GM18868 (cell line): ENCODE measurements at regions not wholly inside any gene's neighbourhood (a gene's known extent, or its start where the extent isn't known, plus 50 kb on each side); places are given as distances from the start of the nearest gene placed in this dataset.
A peak's percentile ranks its signal among the peaks of the same experiment; 100 is the strongest.

Source experiments
- ATAC-seq: cut with Tn5 transposase; IDR thresholded peaks from one replicate; pipeline ENCODE4 v1.9.1; 2021; ENCODE audit warnings: mild to moderate bottlenecking, moderate library complexity; ENCODE audit not compliant: unreplicated experiment

DNA sequence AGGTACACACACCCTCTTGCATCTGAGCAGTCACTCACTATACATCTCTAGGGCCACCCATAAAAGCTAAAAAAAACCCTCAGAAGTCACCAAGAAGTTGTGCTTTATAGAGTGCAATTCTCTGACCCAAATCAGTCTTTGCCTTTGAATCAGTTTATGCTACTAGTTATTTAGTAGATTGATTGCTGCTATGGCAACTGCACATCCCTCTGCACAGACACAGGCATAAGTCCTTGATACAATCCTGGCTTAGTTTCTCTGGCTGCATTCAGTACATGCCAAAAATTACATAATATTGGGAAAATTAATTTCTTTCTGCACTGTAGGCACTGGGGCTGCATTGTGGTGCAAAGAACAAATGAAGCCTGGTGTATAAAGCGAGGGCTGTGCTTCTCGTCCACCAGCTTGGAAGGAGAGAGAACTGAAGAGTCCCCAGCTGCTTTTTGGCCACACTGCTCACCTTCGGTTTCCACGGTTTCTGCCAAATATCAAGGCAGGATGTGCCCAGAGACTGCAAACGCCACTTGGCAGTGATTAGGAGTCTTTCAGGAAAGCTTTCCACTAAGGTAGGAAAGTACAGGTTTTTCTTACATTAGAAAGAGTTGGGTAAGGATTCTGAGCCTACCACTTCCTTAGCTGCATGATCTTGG is 258.4 kb downstream of the ELAVL2 start:
- no peak for ATAC-seq

DNA sequence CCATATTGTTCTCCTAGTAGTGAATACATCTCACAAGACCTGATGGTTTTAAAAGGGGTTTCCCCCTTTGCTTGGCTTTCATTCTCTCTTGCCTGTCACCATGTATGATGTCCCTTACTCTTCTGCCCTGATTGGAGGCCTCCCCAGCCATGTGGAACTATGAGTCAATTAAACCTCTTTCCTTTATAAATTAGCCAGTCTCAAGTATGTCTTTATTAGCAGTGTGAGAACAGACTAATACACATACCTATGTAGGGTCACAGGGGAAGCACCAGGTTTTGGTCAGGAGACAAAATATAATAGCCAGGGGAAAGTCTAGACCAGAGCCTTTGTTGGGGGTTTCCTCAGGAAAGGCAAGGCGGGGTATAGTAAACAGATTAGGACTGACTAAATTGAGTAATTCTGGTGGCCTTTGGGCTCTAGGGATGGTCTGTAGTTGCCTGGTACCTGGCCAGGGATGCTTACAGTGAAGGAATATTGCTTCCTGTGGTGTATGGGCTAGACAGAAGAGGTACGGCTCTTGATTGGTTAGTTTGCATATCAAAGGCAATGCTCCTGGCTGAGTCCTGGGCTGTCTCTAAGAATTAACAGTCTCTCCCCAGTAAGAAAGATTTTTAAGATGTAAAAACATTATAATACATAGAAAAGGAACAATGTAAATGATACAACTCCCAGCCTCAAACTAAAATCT is 254.5 kb downstream of the ELAVL2 start:
- peak; percentile 84 for ATAC-seq

DNA sequence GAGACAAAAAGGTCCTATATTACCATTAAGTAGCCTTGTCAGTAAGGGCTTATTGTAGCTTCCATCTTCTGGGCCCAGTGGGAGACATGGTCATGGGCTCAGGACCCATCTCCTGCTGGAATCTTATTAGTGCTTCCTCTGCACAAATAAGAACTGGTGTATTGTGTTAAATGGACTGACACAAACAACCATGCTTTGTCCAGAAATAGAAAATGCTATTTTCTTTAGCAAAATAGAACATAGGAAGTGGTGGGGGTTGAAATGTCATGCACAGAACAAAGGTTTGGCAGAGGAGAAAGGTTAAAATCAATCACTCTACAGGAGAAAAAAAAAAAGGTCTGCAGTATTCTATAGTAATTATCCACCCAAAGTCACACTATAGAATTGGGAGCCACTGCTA is 252.2 kb downstream of the ELAVL2 start:
- ATAC-seq: no peak

DNA sequence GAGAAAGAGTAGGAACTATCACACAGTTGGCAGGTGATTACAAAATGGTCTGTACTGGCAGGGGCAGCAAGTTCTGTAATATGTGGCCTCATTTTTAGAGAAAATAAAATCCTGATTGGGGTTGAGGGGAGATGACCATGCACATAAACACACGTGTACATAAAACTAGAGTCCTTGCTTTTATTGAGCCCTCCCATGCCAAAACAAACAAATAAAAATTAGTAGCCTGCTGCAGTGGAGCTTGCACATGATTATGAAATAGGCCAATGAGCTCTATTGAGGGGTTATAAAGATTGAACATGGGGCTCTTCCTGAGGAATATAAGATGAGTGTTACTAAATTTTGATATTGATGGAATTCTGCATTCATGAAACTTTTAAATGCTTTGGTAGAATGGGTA is 248.4 kb downstream of the ELAVL2 start:
- no peak for ATAC-seq

DNA sequence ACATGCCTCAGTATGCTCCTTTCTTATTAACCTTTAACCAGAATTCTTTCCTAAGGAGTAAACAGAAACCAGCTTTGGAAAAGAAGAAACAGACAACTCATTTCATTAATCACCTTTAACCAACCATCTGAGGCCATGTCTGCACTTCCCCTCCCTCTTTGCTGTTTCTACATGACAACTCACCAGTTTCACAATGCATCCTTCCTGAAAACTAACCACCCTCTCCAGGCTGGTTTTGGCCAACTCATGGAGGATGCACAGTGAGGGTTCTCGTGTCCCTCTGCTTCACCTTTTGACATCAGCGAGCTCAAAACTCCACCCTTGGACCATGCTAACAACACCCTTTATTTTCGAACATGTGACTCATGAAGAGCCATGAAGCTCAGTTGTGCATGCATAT is 244.1 kb downstream of the ELAVL2 start:
- ATAC-seq: no peak

DNA sequence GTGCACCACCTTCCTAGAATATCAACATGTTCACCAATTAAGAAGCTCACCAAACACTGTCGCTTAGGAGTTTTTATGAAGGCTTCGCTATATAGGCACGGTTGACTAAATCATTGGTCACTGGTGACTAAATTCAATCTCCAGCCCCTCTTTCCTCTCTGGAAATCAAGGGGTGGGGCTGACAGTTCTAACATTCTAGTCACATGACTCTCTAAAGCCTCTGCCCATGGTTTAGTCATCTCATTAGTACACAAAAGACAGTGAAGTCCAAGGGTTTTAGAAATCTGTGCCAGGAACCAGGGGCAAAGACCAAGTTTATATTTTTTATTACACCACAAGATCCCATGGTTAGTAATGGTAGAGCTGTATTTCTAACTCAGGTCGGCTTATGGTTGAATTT is 243.2 kb downstream of the ELAVL2 start:
- no peak for ATAC-seq

DNA sequence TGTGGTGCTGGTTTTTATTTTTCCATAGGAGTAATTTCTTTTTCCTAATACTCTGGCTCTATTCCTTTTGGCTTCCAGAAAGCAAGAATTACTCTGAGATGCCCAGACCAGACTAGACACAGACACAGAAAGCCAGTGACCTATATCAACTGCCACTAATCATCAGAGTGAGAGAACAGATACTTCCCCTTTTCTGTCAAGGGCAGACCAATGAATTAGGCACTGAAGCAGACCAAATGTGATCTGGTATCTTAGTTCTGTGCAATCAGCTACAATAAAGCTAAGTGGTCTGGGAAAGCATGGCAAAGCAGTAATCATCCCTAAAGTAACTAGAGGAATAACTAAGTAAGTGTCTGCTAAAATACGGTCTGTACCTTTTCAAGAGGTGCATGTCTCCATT is 239.1 kb downstream of the ELAVL2 start:
- peak; percentile 89 for ATAC-seq

DNA sequence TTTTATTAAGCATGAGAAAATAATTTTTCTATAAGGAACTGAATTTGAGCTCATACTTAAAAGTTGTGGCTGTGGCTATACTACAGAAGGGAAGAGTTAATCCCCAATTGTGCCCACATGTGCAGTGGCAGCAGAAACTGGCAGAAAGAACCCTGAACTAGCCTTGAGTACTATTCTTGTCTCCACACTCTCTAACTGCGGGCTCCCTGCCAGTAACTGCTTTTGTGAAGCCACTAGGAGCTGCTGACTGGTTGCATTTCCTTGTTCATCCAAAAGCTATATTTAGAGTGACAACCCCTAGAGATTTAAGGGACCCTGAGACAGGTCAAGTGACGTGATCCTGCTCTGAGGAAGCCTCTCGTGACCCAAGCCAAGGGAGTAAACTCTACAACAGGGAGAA is 238.6 kb downstream of the ELAVL2 start:
- ATAC-seq: peak; percentile 30

DNA sequence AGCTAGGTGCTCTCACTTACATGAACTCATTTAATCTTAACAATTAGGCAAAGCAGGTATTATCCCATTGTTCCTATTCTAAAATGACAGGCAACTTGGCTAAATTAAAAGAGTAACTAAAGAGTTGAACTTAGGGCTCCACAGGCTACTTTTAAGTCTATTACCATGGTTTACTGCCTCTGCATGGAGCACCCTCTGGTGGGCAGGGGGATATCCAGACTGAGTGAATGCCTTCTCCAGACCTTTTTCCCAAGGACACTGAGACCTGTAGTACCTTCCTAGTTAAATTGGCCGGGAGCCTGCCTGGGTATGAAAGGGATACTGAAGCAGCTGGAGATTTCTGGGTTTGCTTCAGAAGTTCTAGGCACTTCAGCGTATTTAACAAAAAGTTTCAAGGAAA is 238.1 kb downstream of the ELAVL2 start:
- ATAC-seq: peak; percentile 6

DNA sequence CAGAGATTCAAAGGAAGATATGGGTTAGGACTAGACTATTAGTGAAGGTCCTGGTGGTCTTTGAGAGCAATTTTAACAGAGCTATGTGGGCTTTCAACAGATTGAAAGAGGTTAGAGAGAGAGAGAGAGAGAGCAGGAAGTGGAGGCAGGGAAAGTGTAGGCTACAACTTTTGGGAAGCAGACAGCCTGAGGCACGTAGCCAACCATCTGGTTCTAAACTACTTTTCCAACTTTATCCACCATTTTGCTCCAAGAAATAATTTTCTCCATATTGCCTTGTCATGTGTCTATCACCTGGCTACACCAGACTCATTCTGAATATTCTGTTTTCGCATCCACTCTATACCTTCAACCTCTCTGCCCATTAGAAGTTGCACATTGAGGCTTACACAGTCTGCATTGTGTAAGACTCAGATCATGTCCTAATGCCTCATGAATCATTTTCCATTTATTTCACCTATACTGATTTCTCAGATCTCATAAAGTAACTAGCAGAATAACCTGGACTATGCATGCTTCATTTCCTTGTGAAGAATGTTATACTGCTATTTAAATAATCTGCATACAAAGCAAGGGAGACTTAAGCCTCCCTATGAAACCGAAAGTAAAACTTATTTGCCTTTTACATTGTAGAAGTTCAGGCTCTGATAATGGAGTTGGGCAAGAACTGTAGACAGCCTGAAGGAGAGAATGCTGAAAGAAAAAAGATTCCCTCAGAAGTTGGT is 235.6 kb downstream of the ELAVL2 start:
- ATAC-seq: peak; percentile 40

DNA sequence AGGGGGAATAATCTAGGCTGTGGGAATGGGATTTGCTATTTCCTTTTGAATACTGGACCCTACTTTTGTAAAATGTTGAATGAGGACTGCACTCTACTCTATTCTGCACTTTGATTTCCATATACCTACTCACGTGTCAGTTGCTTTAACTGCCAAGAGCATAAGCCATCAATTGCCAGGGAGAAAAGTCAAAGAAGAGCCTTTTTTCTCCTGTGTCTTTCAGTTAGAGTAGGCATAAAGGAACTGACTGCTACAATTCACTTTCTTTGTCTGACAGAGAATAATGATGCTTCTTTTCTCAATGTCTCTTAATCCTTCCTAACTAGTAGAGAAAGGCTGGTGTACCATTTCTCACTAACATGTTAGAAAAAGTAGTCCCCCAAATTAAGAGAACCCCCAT is 231.6 kb downstream of the ELAVL2 start:
- ATAC-seq: no peak

DNA sequence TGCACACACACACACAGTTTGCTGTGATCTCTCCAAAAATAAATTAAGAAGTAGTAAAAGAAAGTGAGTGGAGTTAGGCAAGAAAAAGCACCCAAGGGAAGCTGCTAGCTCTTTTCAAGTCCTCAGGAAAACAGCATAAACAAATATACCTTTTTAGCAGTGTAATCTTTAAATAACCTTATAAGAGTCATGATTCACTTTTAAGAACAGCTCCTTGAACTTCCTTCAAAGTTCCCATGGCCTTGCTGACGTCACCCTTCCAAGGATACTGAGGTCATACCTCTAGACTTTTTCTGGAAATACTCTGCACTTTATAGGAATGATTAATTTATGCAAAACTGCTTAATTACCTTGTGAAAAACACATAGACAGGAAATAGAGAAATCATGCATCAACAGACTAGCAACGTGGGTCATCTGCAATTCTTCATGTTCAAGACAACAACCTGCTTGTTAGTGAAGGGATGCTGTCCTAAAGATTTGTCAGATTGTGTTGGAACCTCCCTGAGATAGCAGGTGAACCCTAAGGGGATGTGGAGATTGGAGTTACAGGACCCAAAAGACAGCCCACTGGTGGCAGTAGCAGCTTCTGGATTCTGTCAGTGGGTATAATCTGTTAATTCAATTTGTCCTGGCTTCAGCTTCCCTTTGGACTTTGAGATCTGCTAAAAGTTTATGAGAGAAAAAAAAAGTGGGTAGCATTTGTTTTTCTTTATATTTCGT is 229.0 kb downstream of the ELAVL2 start:
- ATAC-seq: no peak

DNA sequence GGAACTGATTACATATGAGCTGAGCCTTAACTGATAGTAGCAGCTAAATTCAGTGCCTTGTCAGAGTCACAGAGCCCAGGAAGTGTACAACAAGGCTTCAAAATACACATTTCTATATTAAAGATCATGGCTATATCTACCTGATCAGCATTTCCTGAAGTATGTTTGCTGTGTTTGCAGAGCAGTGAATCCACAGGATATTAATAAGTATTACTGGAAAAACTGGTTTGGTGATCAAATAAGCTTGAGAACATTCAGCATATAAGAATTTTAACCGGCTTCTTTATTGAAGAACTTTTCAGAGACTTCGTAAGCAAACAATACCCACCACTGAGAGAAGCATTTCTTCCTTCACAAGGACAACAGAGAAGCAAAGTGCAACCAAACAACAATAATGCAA is 227.0 kb downstream of the ELAVL2 start:
- no peak for ATAC-seq

DNA sequence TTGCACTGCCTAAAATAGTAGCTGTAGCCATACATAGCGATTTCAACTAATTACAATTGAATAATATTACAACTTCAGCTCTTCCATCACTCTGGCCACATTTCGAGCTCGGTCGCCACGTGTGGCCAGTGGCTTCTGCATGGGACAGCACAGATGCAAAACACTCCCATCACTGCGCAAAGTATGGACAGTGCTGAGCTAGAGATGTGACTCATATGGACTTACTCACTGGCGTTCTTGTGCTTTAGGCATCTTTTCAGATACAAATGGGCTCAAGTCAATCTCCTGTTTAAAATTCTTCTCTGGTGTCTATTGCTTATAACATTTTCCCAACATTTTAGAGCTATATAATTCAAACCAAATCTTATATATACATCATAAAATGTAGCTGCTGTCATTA is 222.7 kb downstream of the ELAVL2 start:
- no peak for ATAC-seq

DNA sequence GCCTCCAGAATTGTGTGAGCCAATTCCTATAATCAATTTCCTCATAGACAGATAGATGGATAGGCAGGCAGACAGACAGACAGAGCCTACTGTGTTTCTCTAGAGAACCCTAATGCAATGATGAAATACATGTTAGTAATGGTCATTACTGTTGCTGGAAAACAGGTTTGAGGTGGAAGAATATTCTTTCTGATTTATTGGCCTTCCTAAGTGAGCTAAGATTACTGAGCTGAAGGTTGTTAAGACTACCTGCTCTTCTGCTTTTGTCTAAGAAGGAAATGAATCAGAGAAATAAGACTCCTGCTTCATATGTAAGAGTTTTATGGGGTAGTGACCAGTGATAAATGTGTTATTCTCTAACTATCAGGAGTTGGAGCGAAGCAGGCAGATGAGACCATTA is 219.9 kb downstream of the ELAVL2 start:
- ATAC-seq: no peak

DNA sequence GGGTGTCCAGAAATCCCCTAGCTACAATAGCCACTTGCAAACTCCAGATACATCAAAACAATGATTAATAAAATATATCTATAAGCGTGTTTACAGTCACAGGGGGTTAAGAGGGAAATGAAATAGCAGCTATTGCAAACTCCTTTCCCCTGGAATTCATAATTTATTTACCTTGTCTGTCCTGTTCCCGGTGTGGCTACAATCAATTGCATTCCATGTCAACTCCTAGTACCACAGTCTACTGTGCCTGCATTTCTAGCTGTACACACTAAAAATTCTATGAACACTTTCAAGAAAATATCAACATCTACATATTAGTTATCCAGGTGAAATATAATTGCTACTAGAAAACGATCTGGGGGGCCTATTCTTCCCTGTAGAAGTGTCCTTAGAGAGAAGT is 217.6 kb downstream of the ELAVL2 start:
- ATAC-seq: no peak

DNA sequence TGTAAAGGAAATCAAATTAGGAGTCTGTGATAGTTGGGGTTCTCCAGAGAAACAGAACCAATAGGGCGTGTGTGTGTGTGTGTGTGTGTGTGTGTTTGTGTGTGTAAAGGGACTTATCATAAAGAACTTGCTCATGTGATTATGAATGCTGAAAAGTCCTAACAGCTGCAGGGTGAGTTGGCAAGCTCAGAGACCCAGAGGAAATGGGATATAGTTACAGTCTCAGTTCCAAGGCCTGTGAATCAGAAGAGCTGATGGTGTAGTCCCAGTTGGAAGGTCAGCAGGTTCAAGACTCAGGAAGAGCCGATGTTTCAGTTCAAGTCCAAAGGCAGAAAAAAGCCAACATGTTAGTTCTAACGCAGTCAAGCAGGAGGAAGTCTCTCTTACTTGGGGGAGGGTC is 214.2 kb downstream of the ELAVL2 start:
- ATAC-seq: no peak

DNA sequence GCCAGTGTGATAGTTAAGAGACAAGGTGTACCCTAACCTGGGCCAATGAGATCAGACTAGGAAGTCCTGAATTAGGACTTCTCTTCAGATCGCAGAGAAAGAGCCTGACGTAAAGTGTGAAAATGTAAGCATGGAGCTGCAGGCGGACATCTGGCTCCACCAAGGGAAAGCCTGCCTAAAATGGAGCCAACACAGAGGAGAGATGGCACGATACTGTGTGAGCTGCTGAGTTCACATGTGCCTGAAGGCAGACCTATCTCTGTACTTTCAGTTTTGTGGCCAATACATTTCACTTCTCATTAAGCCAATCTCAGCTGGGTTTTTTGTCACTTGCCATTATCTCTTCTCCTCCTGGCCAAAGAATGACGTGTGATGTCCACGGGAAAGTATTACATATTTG is 210.5 kb downstream of the ELAVL2 start:
- no peak for ATAC-seq

DNA sequence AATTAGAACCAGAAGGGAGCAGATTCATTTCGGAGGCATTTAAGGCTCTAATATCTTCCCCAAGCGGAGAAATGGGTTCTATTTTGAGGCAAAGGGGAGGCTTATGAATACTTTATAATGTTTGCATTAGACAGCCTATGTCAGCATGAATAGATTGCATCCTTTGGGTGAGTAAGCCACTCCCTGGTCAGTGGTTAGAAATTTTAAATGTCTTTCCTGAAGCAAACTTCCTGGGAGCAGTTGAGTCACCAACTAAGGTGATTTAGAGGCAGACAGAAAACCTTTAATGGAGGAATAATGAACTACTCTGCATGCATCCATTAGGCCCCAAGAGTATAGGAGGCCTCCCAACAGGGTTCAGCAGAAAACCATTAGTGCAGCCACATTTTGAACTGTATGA is 204.9 kb downstream of the ELAVL2 start:
- ATAC-seq: no peak

DNA sequence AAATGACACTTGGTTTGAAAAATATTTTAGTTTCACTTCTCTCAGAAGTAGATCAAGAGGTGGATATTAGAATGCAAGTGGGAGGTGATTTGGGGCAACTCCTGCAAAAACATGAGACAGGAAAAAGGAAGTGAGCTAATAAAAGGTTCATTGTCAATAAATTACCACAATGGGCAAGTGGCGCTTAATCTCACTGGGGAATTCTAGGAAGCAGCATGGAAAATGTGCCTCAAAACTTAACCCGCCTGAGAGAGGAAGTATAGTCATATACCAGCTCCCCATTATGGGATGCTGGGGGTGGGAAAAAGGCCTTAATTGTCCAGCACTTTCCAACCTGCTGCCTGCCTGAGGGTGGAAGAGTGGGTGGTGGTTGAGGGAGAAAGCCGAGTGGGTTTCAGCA is 204.1 kb downstream of the ELAVL2 start:
- ATAC-seq: no peak

DNA sequence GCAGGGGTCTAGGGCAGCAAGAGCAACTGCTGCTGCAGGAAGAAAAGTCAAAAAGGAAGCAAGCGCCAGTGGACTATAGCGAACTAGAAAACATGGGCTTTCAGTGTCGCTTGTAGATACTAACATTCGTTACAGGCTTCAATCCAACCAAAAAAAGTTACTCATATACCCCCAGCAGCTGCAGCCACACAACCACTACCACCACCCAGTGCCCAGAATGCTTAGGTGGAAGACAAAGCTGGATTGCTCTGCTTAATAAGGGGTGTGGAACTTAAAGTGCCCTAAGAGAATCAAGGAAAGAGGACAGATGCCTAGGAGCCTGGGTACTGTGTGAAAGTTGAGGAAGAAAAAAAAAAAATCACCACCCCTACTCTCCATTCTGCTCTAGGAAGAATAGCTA is 203.6 kb downstream of the ELAVL2 start:
- no peak for ATAC-seq

DNA sequence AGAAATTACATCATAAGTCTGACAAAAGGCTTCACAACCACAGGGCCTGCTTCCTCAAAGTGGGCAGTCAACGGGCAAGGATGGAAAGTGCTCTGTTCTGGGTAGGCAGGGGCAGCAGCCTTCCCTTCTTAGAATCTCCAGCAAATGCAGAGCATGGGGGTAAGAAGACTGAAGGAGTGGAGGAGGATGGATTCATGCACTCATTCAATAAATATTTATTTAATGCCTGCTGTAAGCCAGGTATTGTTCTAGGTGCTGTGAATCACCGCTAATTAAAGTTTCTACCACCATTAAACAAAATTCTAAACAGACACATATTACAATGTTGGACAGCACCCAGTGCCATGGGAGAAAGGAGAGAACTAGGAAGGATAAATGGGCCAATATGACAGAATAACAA is 195.6 kb downstream of the ELAVL2 start:
- no peak for ATAC-seq
